GM18907 (cell line): ENCODE measurements at regions not wholly inside any gene's neighbourhood (a gene's known extent, or its start where the extent isn't known, plus 50 kb on each side); places are given as distances from the start of the nearest gene placed in this dataset.
"Not testable (repeated sequence)": the region's sequence is repeated elsewhere in the genome, so short reads cannot be mapped to it uniquely, and the experiment has no call there.

Experiments
- ATAC-seq: cut with Tn5 transposase; IDR thresholded peaks from one replicate; pipeline ENCODE4 v1.9.1; 2021; ENCODE audit warnings: mild to moderate bottlenecking, moderate library complexity; ENCODE audit not compliant: unreplicated experiment

GRCh38 chr2:56018267-56018666 is 94.7 kb upstream of the EFEMP1 start:
- ATAC-seq = no peak

GRCh38 chr2:56021136-56021474 is 97.5 kb upstream of the EFEMP1 start:
- no peak for ATAC-seq

- ATAC-seq = no peak
Measured at GRCh38 chr2:56021579-56021978, 98.0 kb upstream of the EFEMP1 start.

- no peak for ATAC-seq
Measured at GRCh38 chr2:56025469-56026193, 102.0 kb upstream of the EFEMP1 start.

GRCh38 chr2:56026828-56027227 is 103.2 kb upstream of the EFEMP1 start:
- ATAC-seq = no peak

- no peak for ATAC-seq
Measured at GRCh38 chr2:56030062-56030461, 106.5 kb upstream of the EFEMP1 start.

GRCh38 chr2:56030901-56031300 is 107.3 kb upstream of the EFEMP1 start:
- no peak for ATAC-seq

- ATAC-seq = no peak
Measured at GRCh38 chr2:56034258-56034657, 110.7 kb upstream of the EFEMP1 start.

- ATAC-seq = no peak
Measured at GRCh38 chr2:56040189-56040588, 116.6 kb upstream of the EFEMP1 start.

- no peak for ATAC-seq
Measured at GRCh38 chr2:56040834-56041233, 117.3 kb upstream of the EFEMP1 start.

- ATAC-seq = no peak
Measured at GRCh38 chr2:56047136-56047535, 123.6 kb upstream of the EFEMP1 start.

GRCh38 chr2:56049233-56049845 is 125.8 kb upstream of the EFEMP1 start:
- ATAC-seq = no peak

- ATAC-seq = no peak
Measured at GRCh38 chr2:56053679-56054078, 130.1 kb upstream of the EFEMP1 start.

- no peak for ATAC-seq
Measured at GRCh38 chr2:56055405-56055804, 128.4 kb upstream of the CCDC85A start.

- not testable (repeated sequence) for ATAC-seq
Measured at GRCh38 chr2:56061327-56061726, 122.5 kb upstream of the CCDC85A start.

- no peak for ATAC-seq
Measured at GRCh38 chr2:56068746-56069145, 115.0 kb upstream of the CCDC85A start.

- ATAC-seq = no peak
Measured at GRCh38 chr2:56077359-56077915, 106.4 kb upstream of the CCDC85A start.

- ATAC-seq = no peak
Measured at GRCh38 chr2:56082665-56083064, 101.1 kb upstream of the CCDC85A start.

GRCh38 chr2:56084111-56084901 is 99.5 kb upstream of the CCDC85A start:
- ATAC-seq = no peak

- ATAC-seq = no peak
Measured at GRCh38 chr2:56086336-56086735, 97.5 kb upstream of the CCDC85A start.

- ATAC-seq = no peak
Measured at GRCh38 chr2:56088411-56088810, 95.4 kb upstream of the CCDC85A start.

- no peak for ATAC-seq
Measured at GRCh38 chr2:56089931-56090330, 93.9 kb upstream of the CCDC85A start.
